ENCODE measurements at regions not wholly inside any gene's neighbourhood (a gene's known extent, or its start where the extent isn't known, plus 50 kb on each side); places are given as distances from the start of the nearest gene placed in this dataset.

GRCh38 chr5:121581588-121581987, 270.1 kb upstream of the FTMT start:
- no peak for TF ChIP-seq CTCF (IDR thresholded peaks at IDR 0.05)
- TF ChIP-seq ZFX (IDR thresholded peaks at IDR 0.05; ENCODE audit: borderline replicate concordance): no peak

Data from 22Rv1 (cell line).